H1 (cell line): ENCODE measurements at regions not wholly inside any gene's neighbourhood (a gene's known extent, or its start where the extent isn't known, plus 50 kb on each side); places are given as distances from the start of the nearest gene placed in this dataset.

Experiments
- CTCF ChIA-PET: fragments of 300-600 bp; sonication (Branson Sonifier 250); formaldehyde crosslinking; loops from one replicate; lab custom pipeline; 2021; ENCODE audit not compliant: partially characterized antibody; lab: Charles Lee
- POLR2A ChIA-PET: fragments of 300-600 bp; sonication (Branson Sonifier 250); formaldehyde crosslinking; loops from one replicate; lab custom pipeline; 2021; ENCODE audit warnings: inconsistent platforms; ENCODE audit not compliant: partially characterized antibody; lab: Charles Lee
- DNase-seq, 2 experiments: peaks; one replicate each; pipeline versions ENCODE4 v3.0.0 to v3.0.0-alpha.2; 2010 to 2022; ENCODE audit warnings: low spot score in 2 of 2, low read depth in 1 of 2, mixed read lengths in 1 of 2
- FAIRE-seq: peaks from 2 replicates; lab custom pipeline; 2011; peaks lifted over from hg19 to GRCh38; lab: Jason Lieb, UNC
- H2AFZ ChIP-seq: 2 replicates; pipeline ENCODE4 v1.8.1; 2012; ENCODE audit warnings: low read length, inconsistent platforms
- H2AK5ac ChIP-seq: 2 replicates; pipeline ENCODE4 v1.6.1; 2013; ENCODE audit warnings: low read depth, low read length
- H2BK120ac ChIP-seq: replicated peaks from 2 replicates; pipeline ENCODE3; 2013; ENCODE audit warnings: low read depth, low read length, inconsistent platforms
- H2BK12ac ChIP-seq: 2 replicates; pipeline ENCODE4 v1.6.1; 2013; ENCODE audit warnings: low read depth, low read length
- H2BK15ac ChIP-seq: 2 replicates; pipeline ENCODE4 v1.6.1; 2013; ENCODE audit warnings: low read length
- H2BK20ac ChIP-seq: 2 replicates; pipeline ENCODE4 v1.6.1; 2013; ENCODE audit warnings: low read length
- H2BK5ac ChIP-seq: 2 replicates; pipeline ENCODE4 v1.6.1; 2013; ENCODE audit warnings: low read depth, low read length
- H3K14ac ChIP-seq: 2 replicates; pipeline ENCODE4 v1.6.1; 2013; ENCODE audit warnings: inconsistent platforms; ENCODE audit not compliant: insufficient read length
- H3K18ac ChIP-seq: 2 replicates; pipeline ENCODE4 v1.6.1; 2013; ENCODE audit warnings: low read length; ENCODE audit errors: extremely low read depth
- H3K23ac ChIP-seq: 2 replicates; pipeline ENCODE4 v1.6.1; 2013; ENCODE audit warnings: inconsistent platforms; ENCODE audit not compliant: insufficient read length
- H3K23me2 ChIP-seq: 2 replicates; pipeline ENCODE4 v1.6.1; 2013; ENCODE audit warnings: low read depth, low read length
- H3K27ac ChIP-seq: 2 replicates; pipeline ENCODE4 v1.6.1; 2011; ENCODE audit warnings: low read depth, low read length, inconsistent platforms
- H3K27me3 ChIP-seq, 4 experiments: replicated peaks in 1 of 4; 1 replicate in 1 of 4; 2 replicates in 3 of 4; pipeline versions ENCODE4 v1.6.1 to v1.8.1; 2011 to 2013; ENCODE audit warnings: low read length in 3 of 4, mild to moderate bottlenecking in 3 of 4, inconsistent platforms in 2 of 4, mixed read lengths in 2 of 4, moderate library complexity in 1 of 4; ENCODE audit not compliant: control insufficient read depth in 3 of 4, insufficient read depth in 3 of 4; ENCODE audit errors: extremely low read depth in 1 of 4
- H3K36me3 ChIP-seq, 4 experiments: 2 replicates each; pipeline versions ENCODE4 v1.6.1 to v1.8.1; 2011 to 2013; ENCODE audit warnings: mild to moderate bottlenecking in 4 of 4, low read length in 3 of 4, moderate library complexity in 2 of 4, control low read depth in 1 of 4, inconsistent platforms in 1 of 4; ENCODE audit not compliant: insufficient read depth in 4 of 4, control insufficient read depth in 2 of 4
- H3K4ac ChIP-seq: replicated peaks from 2 replicates; pipeline ENCODE3; 2013; ENCODE audit warnings: low read length, low read depth, mixed read lengths, inconsistent platforms; ENCODE audit not compliant: insufficient read length
- H3K4me1 ChIP-seq, 4 experiments: replicated peaks in 1 of 4; 1 replicate in 1 of 4; 2 replicates in 3 of 4; pipeline versions ENCODE4 v1.6.1 to v1.8.1; 2011 to 2013; ENCODE audit warnings: low read length in 3 of 4, inconsistent platforms in 2 of 4, mixed read lengths in 1 of 4; ENCODE audit not compliant: insufficient read depth in 4 of 4, control insufficient read depth in 3 of 4
- H3K4me2 ChIP-seq, 2 experiments: 2 replicates each; pipeline versions ENCODE4 v1.6.1 to v1.8.1; 2011 to 2013; ENCODE audit warnings: low read depth in 2 of 2, low read length in 2 of 2, control low read depth in 1 of 2, inconsistent platforms in 1 of 2, mild to moderate bottlenecking in 1 of 2; ENCODE audit not compliant: insufficient read depth in 1 of 2
- H3K4me3 ChIP-seq, 4 experiments: fragments of 200-600, 300-600 bp in 1 of 4; sonication (generic), shearing (Covaris generic), sonication (Bioruptor Twin) in 1 of 4; 2 replicates each; pipeline versions ENCODE4 v1.5.1 to v1.8.1; 2011 to 2016; ENCODE audit warnings: low read length in 4 of 4, low read depth in 3 of 4, control low read depth in 2 of 4, inconsistent platforms in 2 of 4, mild to moderate bottlenecking in 2 of 4, mixed read lengths in 1 of 4, moderate library complexity in 1 of 4; ENCODE audit not compliant: insufficient read depth in 2 of 4; ENCODE audit errors: extremely low read depth in 1 of 4
- H3K56ac ChIP-seq: replicated peaks from 2 replicates; pipeline ENCODE3; 2013; ENCODE audit warnings: low read depth, mild to moderate bottlenecking, mixed read lengths, low read length, inconsistent platforms; ENCODE audit not compliant: insufficient read length
- H3K79me1 ChIP-seq: 2 replicates; pipeline ENCODE4 v1.6.1; 2013; ENCODE audit warnings: low read depth, low read length, control low read depth
- H3K79me2 ChIP-seq, 2 experiments: 2 replicates each; pipeline versions ENCODE4 v1.6.1 to v1.8.1; 2012 to 2013; ENCODE audit warnings: low read length in 2 of 2, mild to moderate bottlenecking in 2 of 2, inconsistent platforms in 1 of 2; ENCODE audit not compliant: insufficient read depth in 2 of 2, control insufficient read depth in 1 of 2
- H3K9ac ChIP-seq, 4 experiments: replicated peaks in 1 of 4; 1 replicate in 1 of 4; 2 replicates in 3 of 4; pipeline versions ENCODE4 v1.6.1 to v1.8.1; 2011 to 2013; ENCODE audit warnings: low read depth in 3 of 4, low read length in 3 of 4, control low read depth in 2 of 4, mild to moderate bottlenecking in 2 of 4, moderate library complexity in 2 of 4, inconsistent platforms in 1 of 4; ENCODE audit errors: extremely low read depth in 1 of 4
- H3K9me3 ChIP-seq, 2 experiments: 2 replicates each; pipeline versions ENCODE4 v1.6.1 to v1.8.1; 2012 to 2013; ENCODE audit warnings: mild to moderate bottlenecking in 2 of 2, moderate library complexity in 2 of 2, control low read depth in 1 of 2, inconsistent platforms in 1 of 2, low read depth in 1 of 2, low read length in 1 of 2, mixed read lengths in 1 of 2; ENCODE audit not compliant: insufficient read depth in 2 of 2
- H4K20me1 ChIP-seq, 2 experiments: replicated peaks in 1 of 2; 2 replicates each; pipeline versions ENCODE3 to v1.8.1; 2011 to 2013; ENCODE audit warnings: inconsistent platforms in 2 of 2, low read length in 2 of 2, mild to moderate bottlenecking in 1 of 2; ENCODE audit not compliant: insufficient read depth in 2 of 2, control insufficient read depth in 1 of 2
- H4K5ac ChIP-seq: 2 replicates; pipeline ENCODE4 v1.6.1; 2013; ENCODE audit warnings: low read length, low read depth, mixed read lengths, inconsistent platforms; ENCODE audit not compliant: insufficient read length
- H4K8ac ChIP-seq: 2 replicates; pipeline ENCODE4 v1.8.0; 2013; ENCODE audit warnings: mild to moderate bottlenecking, moderate library complexity, low read length, inconsistent platforms; ENCODE audit not compliant: insufficient read depth; ENCODE audit errors: extremely low read depth
- H4K91ac ChIP-seq: replicated peaks from 2 replicates; pipeline ENCODE3; 2013; ENCODE audit warnings: low read length, mixed read lengths, inconsistent platforms; ENCODE audit not compliant: insufficient read length
- CTBP2 ChIP-seq: IDR thresholded peaks from 2 replicates; pipeline ENCODE4 v1.7.0; 2011; ENCODE audit warnings: borderline replicate concordance, mild to moderate bottlenecking, moderate library complexity, mixed read lengths, low read length; ENCODE audit not compliant: insufficient read depth, insufficient read length
- GTF2F1 ChIP-seq: IDR thresholded peaks from 2 replicates; pipeline ENCODE4 v1.6.1; 2012; ENCODE audit warnings: low read depth, low read length, improper control_type of control experiment, borderline replicate concordance
- HDAC2 ChIP-seq, 2 experiments: fragments of 300-600 bp in 1 of 2; sonication (generic) in 1 of 2; IDR thresholded peaks; 2 replicates each; pipeline ENCODE4 v1.6.1; 2011 to 2012; ENCODE audit warnings: low read depth in 2 of 2, low read length in 2 of 2, mild to moderate bottlenecking in 2 of 2, moderate library complexity in 2 of 2, borderline replicate concordance in 1 of 2, inconsistent platforms in 1 of 2
- JUN ChIP-seq: IDR thresholded peaks from 2 replicates; pipeline ENCODE4 v1.6.1; 2011; ENCODE audit warnings: low read depth, mild to moderate bottlenecking, improper control_type of control experiment, low read length
- KDM1A ChIP-seq: fragments of 200-600, 300-600 bp; sonication (generic); IDR thresholded peaks from 2 replicates; pipeline ENCODE4 v1.7.1; 2016; ENCODE audit warnings: mild to moderate bottlenecking, low read length, borderline replicate concordance
- KDM5A ChIP-seq: fragments of 200-600 bp; IDR thresholded peaks from 2 replicates; pipeline ENCODE4 v1.7.1; 2012; ENCODE audit warnings: mild to moderate bottlenecking, low read length, inconsistent platforms, mixed read lengths
- SIRT6 ChIP-seq: IDR thresholded peaks from one replicate; pipeline ENCODE4 v1.7.1; 2012; ENCODE audit warnings: low read length, inconsistent platforms
- WGBS, 2 experiments: shearing (Covaris generic) in 1 of 2; methylation state at CpG; one replicate each; pipeline versions ENCODE4 v1.1.6 to v1.1.7; 2013 to 2015; ENCODE audit warnings: low lambda C conversion rate in 2 of 2, mixed read lengths in 2 of 2, inconsistent platforms in 1 of 2, low coverage in 1 of 2, missing lambda C conversion rate in 1 of 2; ENCODE audit not compliant: insufficient replicate concordance in 2 of 2, insufficient coverage in 1 of 2, insufficient read length in 1 of 2; ENCODE audit errors: extremely low coverage in 1 of 2, missing lambda C conversion rate in 1 of 2; 5-methylcytosine and 5-hydroxymethylcytosine counted together

GRCh38 chr4:28233724-28234123 is 1373.1 kb downstream of the STIM2 start:
- Histone ChIP-seq H3K4me2 (no peak overlapping the region), H3K79me2 (no peaks in the 10 kb centered on the region), H3K4me3 (no peak overlapping the region), H3K27me3 (no peaks in the 10 kb centered on the region), H2BK5ac (no peak overlapping the region), H3K79me1 (no peaks in the 10 kb centered on the region), H3K18ac (no peak overlapping the region), H3K4me1 (peaks cover 0 to 2% (median 0%) of the 10 kb centered on the region in 4 experiments; a peak in 1 of 7 replicates), H2BK120ac (no peak overlapping the region), H3K4ac (no peak overlapping the region), H2AFZ (no peak overlapping the region), H3K27ac (no peak overlapping the region), H3K23me2 (no peaks in the 10 kb centered on the region), H3K36me3 (no peaks in the 10 kb centered on the region), H3K9ac (no peak overlapping the region), H3K9me3 (no peaks in the 10 kb centered on the region), H2AK5ac (no peak overlapping the region), H2BK12ac (no peak overlapping the region), H2BK20ac (no peak overlapping the region), H3K23ac (no peak overlapping the region), H4K5ac (no peak overlapping the region), H2BK15ac (no peak overlapping the region), H4K8ac (no peak overlapping the region), H4K20me1 (no peaks in the 10 kb centered on the region), H3K14ac (no peak overlapping the region), H3K56ac (no peak overlapping the region), H4K91ac (no peak overlapping the region)
- FAIRE-seq (no peak), DNase-seq (no peak)
- WGBS, 2 experiments = 92% methylated on average over 2 of the region's 2 CpGs; no CpG with 5 or more reads in 1 of the 2 experiments
- POLR2A ChIA-PET = no interaction called here
- CTCF ChIA-PET = interaction anchor here (0.8 to 1.1 kb wide), 2 partner anchors 8 to 259 kb away, joined by 3 read pairs; no protein-coding TSS in a partner anchor
- no peak for TF ChIP-seq HDAC2 (IDR thresholded peaks at IDR 0.05; ENCODE audit: borderline replicate concordance in 1 of 2, low read depth in 2 of 2, low read length in 2 of 2)
- TF ChIP-seq GTF2F1 = no peak
- no peak for TF ChIP-seq CTBP2
- TF ChIP-seq SIRT6 = no peak
- no peak for TF ChIP-seq KDM5A
- TF ChIP-seq KDM1A = no peak
- TF ChIP-seq JUN = no peak
